Panc1 (cell line): ENCODE measurements at regions not wholly inside any gene's neighbourhood (a gene's known extent, or its start where the extent isn't known, plus 50 kb on each side); places are given as distances from the start of the nearest gene placed in this dataset.

Source experiments
- POLR2AphosphoS5 ChIP-seq: IDR thresholded peaks from 2 replicates; pipeline ENCODE4 v1.6.1; 2012; ENCODE audit warnings: mild to moderate bottlenecking, low read depth, low read length, moderate library complexity
- TF ChIP-seq, protein P1 (sequence below): fragments of 450-650 bp; IDR thresholded peaks from 2 replicates; pipeline ENCODE4 v1.5.1; 2017; ENCODE audit warnings: mild to moderate bottlenecking

DNA sequence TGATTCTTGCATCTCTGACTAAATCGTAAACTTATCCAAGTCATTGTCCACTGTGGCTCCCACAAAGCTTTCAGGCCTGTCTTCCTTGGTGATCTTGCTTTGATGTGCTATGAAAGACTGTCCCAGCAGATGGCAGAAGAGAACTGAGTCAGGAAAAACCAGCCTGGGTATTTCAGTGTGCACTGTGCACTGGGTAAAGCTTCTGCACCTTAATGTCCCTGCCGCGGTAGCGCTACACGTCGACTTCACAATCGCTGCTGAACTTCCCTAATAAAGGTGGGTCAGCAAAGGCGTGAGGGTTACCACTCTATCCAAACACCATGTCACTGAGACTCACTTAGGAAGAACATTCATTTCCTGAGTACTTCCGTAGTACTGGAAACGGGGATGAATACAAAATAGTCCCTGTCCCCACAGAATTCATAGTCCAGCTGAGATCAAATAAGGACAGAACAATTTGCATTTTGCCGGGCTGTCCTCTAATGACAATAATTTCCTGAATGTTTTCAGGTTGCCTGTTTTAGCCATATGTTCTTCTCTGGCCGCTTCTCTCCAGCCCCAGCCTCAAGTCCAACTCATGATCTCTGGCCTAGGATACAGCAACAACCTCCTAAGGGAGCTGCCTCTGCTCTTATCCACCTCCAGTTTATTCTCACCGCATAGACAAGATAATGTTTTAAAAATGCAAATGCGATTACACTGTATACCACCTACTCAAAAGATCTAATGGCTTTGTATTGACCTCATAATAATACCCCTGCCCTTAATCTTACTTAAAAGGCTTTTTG lies 83.6 kb upstream of the AKAP13 start:
- TF ChIP-seq, protein P1, sequence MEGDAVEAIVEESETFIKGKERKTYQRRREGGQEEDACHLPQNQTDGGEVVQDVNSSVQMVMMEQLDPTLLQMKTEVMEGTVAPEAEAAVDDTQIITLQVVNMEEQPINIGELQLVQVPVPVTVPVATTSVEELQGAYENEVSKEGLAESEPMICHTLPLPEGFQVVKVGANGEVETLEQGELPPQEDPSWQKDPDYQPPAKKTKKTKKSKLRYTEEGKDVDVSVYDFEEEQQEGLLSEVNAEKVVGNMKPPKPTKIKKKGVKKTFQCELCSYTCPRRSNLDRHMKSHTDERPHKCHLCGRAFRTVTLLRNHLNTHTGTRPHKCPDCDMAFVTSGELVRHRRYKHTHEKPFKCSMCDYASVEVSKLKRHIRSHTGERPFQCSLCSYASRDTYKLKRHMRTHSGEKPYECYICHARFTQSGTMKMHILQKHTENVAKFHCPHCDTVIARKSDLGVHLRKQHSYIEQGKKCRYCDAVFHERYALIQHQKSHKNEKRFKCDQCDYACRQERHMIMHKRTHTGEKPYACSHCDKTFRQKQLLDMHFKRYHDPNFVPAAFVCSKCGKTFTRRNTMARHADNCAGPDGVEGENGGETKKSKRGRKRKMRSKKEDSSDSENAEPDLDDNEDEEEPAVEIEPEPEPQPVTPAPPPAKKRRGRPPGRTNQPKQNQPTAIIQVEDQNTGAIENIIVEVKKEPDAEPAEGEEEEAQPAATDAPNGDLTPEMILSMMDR, result peak; percentile 89
- no peak for TF ChIP-seq POLR2AphosphoS5
